NT2/D1 (cell line): ENCODE measurements at regions not wholly inside any gene's neighbourhood (a gene's known extent, or its start where the extent isn't known, plus 50 kb on each side); places are given as distances from the start of the nearest gene placed in this dataset.

ENCODE experiments used
- DNase-seq: peaks from one replicate; pipeline ENCODE4 v3.0.0-alpha.2; 2011; ENCODE audit warnings: low read depth, low spot score
- H3K27me3 ChIP-seq: 2 replicates; pipeline ENCODE4 v1.6.0; 2011; ENCODE audit warnings: mild to moderate bottlenecking; ENCODE audit not compliant: insufficient read length, insufficient read depth
- H3K36me3 ChIP-seq: 2 replicates; pipeline ENCODE4 v1.6.1; 2011; ENCODE audit warnings: mild to moderate bottlenecking, low read length, mixed read lengths; ENCODE audit not compliant: insufficient read depth, insufficient read length
- H3K4me1 ChIP-seq: 2 replicates; pipeline ENCODE4 v1.5.1; 2011; ENCODE audit not compliant: insufficient read depth, insufficient read length
- H3K4me3 ChIP-seq: 2 replicates; pipeline ENCODE4 v1.5.1; 2011; ENCODE audit warnings: low read depth; ENCODE audit not compliant: insufficient read length
- H3K9ac ChIP-seq: 2 replicates; pipeline ENCODE4 v1.6.0; 2011; ENCODE audit warnings: low read depth; ENCODE audit not compliant: insufficient read length
- H3K9me3 ChIP-seq: 2 replicates; pipeline ENCODE4 v1.5.1; 2011; ENCODE audit warnings: mild to moderate bottlenecking, low read length; ENCODE audit not compliant: insufficient read depth
- SUZ12 ChIP-seq: IDR thresholded peaks from 2 replicates; pipeline ENCODE4 v1.6.1; 2011; ENCODE audit not compliant: insufficient read length, insufficient read depth; ENCODE audit errors: extremely low read depth
- YY1 ChIP-seq: IDR thresholded peaks from 2 replicates; pipeline ENCODE4 v1.6.1; 2011; ENCODE audit not compliant: insufficient read length, insufficient read depth
- ZNF274 ChIP-seq: IDR thresholded peaks from 2 replicates; pipeline ENCODE4 v1.6.1; 2011; ENCODE audit warnings: mild to moderate bottlenecking, low read depth, low read length

- Histone ChIP-seq H3K4me3 (no peak overlapping the region), H3K4me1 (no peaks in the 10 kb centered on the region), H3K9ac (no peak overlapping the region), H3K36me3 (no peaks in the 10 kb centered on the region), H3K27me3 (peaks cover 11% of the 10 kb centered on the region), H3K9me3 (no peaks in the 10 kb centered on the region; the same call in 1 of the 2 replicates)
- no peak for DNase-seq
- TF ChIP-seq ZNF274 (no peak), SUZ12 (no peak)
These were observed 147.2 kb downstream of the ETS2 start for GRCh38 chr21:38952890-38953289.

DNA sequence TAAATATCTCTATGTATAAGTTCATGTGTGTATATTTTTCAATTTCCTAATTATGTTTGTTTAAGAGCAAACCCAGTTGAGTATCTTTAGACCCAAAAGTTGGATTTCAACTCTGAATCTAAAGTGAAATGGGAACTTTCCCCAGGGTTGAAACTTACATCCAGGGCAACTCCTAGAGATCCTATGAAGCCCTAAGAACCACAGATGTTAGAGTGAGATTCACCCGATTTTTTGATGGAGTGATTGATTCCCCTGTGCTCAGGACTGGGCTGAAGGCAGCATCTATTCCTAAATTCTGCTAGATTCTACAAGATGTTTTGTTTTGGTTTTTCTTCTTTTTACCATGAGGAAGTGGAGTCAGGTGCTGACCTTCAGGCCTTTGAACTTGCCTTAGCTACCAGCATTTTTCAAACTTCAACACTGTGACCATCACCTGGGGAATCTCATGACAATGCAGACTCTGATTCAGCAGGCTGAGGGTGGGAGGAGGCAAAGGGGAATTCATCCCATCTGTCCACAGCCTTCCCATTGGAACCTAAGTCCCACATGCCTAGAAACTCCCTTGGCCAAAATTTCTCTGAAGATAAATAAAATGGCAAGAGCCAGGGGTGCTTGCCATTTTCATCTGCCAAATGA lies 145.5 kb downstream of the ETS2 start:
- Histone ChIP-seq H3K27me3 (peaks cover 28% of the 10 kb centered on the region), H3K4me1 (peaks cover 4% of the 10 kb centered on the region), H3K4me3 (no peak overlapping the region), H3K36me3 (no peaks in the 10 kb centered on the region), H3K9ac (no peak overlapping the region), H3K9me3 (no peaks in the 10 kb centered on the region; the same call in 1 of the 2 replicates)
- no peak for TF ChIP-seq ZNF274
- no peak for TF ChIP-seq YY1
- TF ChIP-seq SUZ12, result no peak
- no peak for DNase-seq

- Histone ChIP-seq H3K4me1 (peaks cover 4% of the 10 kb centered on the region), H3K36me3 (no peaks in the 10 kb centered on the region), H3K9ac (no peak overlapping the region), H3K27me3 (peaks cover 33% of the 10 kb centered on the region), H3K4me3 (no peak overlapping the region), H3K9me3 (no peaks in the 10 kb centered on the region; the same call in 1 of the 2 replicates)
- no peak for DNase-seq
- no peak for TF ChIP-seq YY1
- no peak for TF ChIP-seq ZNF274
- TF ChIP-seq SUZ12, result no peak
These were observed 144.8 kb downstream of the ETS2 start for GRCh38 chr21:38950435-38951094.

DNA sequence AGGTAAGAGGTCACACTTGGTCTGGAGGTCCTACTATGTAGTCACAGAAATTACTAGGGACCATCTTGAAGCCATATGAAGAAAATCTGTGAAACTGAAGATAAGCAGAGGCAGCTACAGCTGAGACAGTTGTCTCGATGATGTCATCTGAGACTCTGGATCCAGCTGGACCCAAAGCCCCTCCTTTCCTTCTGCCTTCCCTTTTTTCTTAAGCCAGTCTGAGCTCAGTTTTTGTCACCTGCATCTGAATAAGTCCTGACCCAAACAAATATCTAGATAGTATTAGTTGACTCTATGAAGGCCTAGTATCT lies 143.3 kb downstream of the ETS2 start:
- Histone ChIP-seq H3K27me3 (peaks cover 33% of the 10 kb centered on the region), H3K4me3 (no peak overlapping the region), H3K36me3 (no peaks in the 10 kb centered on the region), H3K4me1 (peaks cover 13% of the 10 kb centered on the region), H3K9ac (no peak overlapping the region), H3K9me3 (no peaks in the 10 kb centered on the region; the same call in 1 of the 2 replicates)
- no peak for DNase-seq
- no peak for TF ChIP-seq ZNF274
- no peak for TF ChIP-seq YY1
- TF ChIP-seq SUZ12, result no peak

- peaks cover 14% of the 10 kb centered on the region for H3K4me1 ChIP-seq
- TF ChIP-seq SUZ12 (no peak), ZNF274 (no peak), YY1 (no peak)
- H3K36me3 ChIP-seq, result no peaks in the 10 kb centered on the region
- no peak overlapping the region for H3K4me3 ChIP-seq
- DNase-seq, result no peak
- H3K9ac ChIP-seq, result no peak overlapping the region
- no peaks in the 10 kb centered on the region; the same call in 1 of the 2 replicates for H3K9me3 ChIP-seq
- peaks cover 33% of the 10 kb centered on the region for H3K27me3 ChIP-seq
These were observed 142.8 kb downstream of the ETS2 start for GRCh38 chr21:38948377-38949069.

DNA sequence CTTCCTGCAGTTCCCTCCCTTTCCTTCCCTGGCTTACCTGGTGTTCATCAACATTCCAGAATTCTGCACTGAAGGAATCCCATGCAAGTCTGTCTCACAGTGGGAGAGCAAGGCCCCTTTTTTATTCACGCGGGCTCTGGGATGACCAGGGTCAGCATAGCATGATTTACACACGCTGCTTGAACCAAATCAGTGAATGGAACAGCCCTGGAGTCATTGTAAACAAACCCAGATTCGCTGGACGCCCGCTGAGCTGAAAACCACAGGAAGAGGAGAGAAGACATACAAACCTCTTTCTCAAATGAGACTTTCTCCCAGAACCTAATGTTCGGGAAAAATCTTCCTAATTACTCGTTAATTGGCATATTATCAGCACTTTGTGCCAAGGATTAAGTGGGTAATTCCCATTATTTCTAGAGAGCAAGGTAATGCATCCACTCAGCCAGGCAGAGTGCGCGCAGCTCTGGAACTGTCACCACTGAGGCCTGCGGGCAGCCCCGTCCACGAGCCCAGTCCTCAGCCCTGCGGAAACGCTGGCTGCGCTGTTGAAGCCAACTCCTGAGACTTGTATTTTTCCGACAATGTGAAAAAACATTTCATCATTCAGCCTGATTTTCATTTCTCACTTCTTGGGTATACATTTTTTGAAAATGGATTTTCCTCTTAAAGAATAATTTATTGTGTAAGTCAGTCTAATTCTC lies 140.0 kb downstream of the ETS2 start:
- TF ChIP-seq SUZ12 (no peak), YY1 (no peak), ZNF274 (no peak)
- Histone ChIP-seq H3K4me1 (peaks cover 14% of the 10 kb centered on the region), H3K27me3 (peaks cover 37% of the 10 kb centered on the region), H3K4me3 (no peak overlapping the region), H3K9me3 (peaks cover 11% of the 10 kb centered on the region; the same call in 1 of the 2 replicates), H3K9ac (no peak overlapping the region), H3K36me3 (no peaks in the 10 kb centered on the region)
- DNase-seq, result peak; percentile 40

- Histone ChIP-seq H3K4me1 (peaks cover 14% of the 10 kb centered on the region), H3K27me3 (peaks cover 37% of the 10 kb centered on the region), H3K9ac (peak overlapping the region; percentile 61), H3K9me3 (peaks cover 11% of the 10 kb centered on the region; the same call in 1 of the 2 replicates), H3K36me3 (no peaks in the 10 kb centered on the region), H3K4me3 (no peak overlapping the region)
- TF ChIP-seq ZNF274, result no peak
- TF ChIP-seq YY1, result no peak
- no peak for TF ChIP-seq SUZ12
- no peak for DNase-seq
These were observed 139.2 kb downstream of the ETS2 start for GRCh38 chr21:38944903-38945302.
